DND-41 (cell line): ENCODE measurements at regions not wholly inside any gene's neighbourhood (a gene's known extent, or its start where the extent isn't known, plus 50 kb on each side); places are given as distances from the start of the nearest gene placed in this dataset.

Experiments
- ATAC-seq: fragments of 200-7000 bp; cut with Tn5 transposase; 3 replicates; pipeline ENCODE4 v1.9.1; 2021; ENCODE audit warnings: low read depth; ENCODE audit not compliant: insufficient read depth
- DNase-seq: peaks from one replicate; pipeline ENCODE4 v3.0.0-alpha.2; 2020
- H2AFZ ChIP-seq: 2 replicates; pipeline ENCODE4 v1.6.0; 2012; ENCODE audit warnings: low read depth, low read length
- H3K27ac ChIP-seq: 2 replicates; pipeline ENCODE4 v1.5.1; 2012; ENCODE audit warnings: low read length, inconsistent platforms
- H3K27me3 ChIP-seq: fragments of 200-600 bp; sonication (generic); 2 replicates; pipeline ENCODE4 v1.6.0; 2012; ENCODE audit warnings: low read length, mild to moderate bottlenecking, inconsistent platforms; ENCODE audit not compliant: insufficient read depth, poor library complexity
- H3K36me3 ChIP-seq: 2 replicates; pipeline ENCODE4 v1.5.1; 2012; ENCODE audit warnings: low read length, inconsistent platforms; ENCODE audit not compliant: insufficient read depth
- H3K4me1 ChIP-seq: 2 replicates; pipeline ENCODE4 v1.5.1; 2012; ENCODE audit warnings: mild to moderate bottlenecking, low read length; ENCODE audit not compliant: insufficient read depth
- H3K4me2 ChIP-seq: 2 replicates; pipeline ENCODE4 v1.6.0; 2012; ENCODE audit warnings: mild to moderate bottlenecking, moderate library complexity, low read length, inconsistent platforms; ENCODE audit not compliant: insufficient read depth
- H3K4me3 ChIP-seq, 2 experiments: fragments of 200-600 bp in 1 of 2; shearing (Covaris generic) in 1 of 2; 2 replicates each; pipeline ENCODE4 v1.5.1; 2012 to 2016; ENCODE audit warnings: inconsistent platforms in 2 of 2, low read length in 2 of 2, mild to moderate bottlenecking in 2 of 2, low read depth in 1 of 2, moderate library complexity in 1 of 2
- H3K79me2 ChIP-seq: 2 replicates; pipeline ENCODE4 v1.6.0; 2012; ENCODE audit warnings: low read length, inconsistent platforms; ENCODE audit not compliant: insufficient read depth
- H3K9ac ChIP-seq: 2 replicates; pipeline ENCODE4 v1.6.0; 2012; ENCODE audit warnings: low read depth, mild to moderate bottlenecking, inconsistent platforms, low read length, moderate library complexity
- H3K9me3 ChIP-seq: 2 replicates; pipeline ENCODE4 v1.5.1; 2012; ENCODE audit warnings: low read length, moderate library complexity, mild to moderate bottlenecking, inconsistent platforms; ENCODE audit not compliant: insufficient read depth, severe bottlenecking
- H4K20me1 ChIP-seq: 2 replicates; pipeline ENCODE4 v1.6.0; 2012; ENCODE audit warnings: low read length; ENCODE audit not compliant: insufficient read depth
- EZH2 ChIP-seq: IDR thresholded peaks from 3 replicates; pipeline ENCODE4 v1.6.1; 2012; ENCODE audit warnings: borderline replicate concordance, low read depth, mild to moderate bottlenecking, moderate library complexity, low read length, inconsistent platforms; ENCODE audit not compliant: severe bottlenecking
- TF ChIP-seq, protein P1 (sequence below): IDR thresholded peaks from 2 replicates; pipeline ENCODE4 v1.5.1; 2012; ENCODE audit warnings: borderline replicate concordance, low read length, moderate library complexity, mild to moderate bottlenecking; ENCODE audit not compliant: poor library complexity, severe bottlenecking; ENCODE audit errors: extremely low read depth

DNA sequence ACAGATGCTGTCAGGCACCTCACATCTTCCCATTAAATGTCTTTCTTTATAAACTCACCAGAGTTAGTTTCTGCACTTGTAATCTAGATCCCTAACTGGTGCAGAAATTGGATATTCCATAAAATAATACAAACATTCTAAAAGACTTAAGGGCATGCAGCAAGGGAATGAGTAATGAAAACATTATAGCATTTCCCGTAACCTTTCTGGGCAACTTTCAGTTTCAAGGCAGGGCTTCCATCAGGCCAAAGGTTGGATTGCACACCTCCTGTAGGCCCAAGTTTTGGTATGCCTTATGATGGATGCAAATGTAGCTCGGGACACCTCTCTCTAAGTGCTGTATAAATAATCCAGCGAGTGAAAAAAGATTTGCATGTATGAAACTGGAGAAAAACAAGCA is 129.9 kb upstream of the LYZL2 start:
- DNase-seq = no peak
- H3K4me3 ChIP-seq = no peak overlapping the region
- no peak for ATAC-seq

DNA sequence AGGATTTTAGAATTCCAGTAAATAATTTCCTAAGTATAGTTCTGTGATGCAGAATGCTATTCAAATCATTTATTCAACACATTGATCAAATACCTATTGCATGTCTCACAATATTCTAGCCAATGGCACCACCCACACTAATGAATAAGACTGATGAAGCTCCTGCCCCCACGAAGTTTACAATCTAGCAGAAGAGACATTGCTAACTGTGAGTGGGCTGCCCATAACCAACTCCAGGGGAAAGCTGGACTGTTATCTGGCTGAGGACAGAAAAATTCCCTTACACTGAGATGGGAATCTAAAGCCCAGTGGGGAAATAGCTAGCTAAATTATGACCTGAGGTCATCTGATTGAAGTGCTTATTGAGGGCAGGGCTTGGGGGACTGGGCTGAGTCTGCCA is 128.8 kb upstream of the LYZL2 start:
- Histone ChIP-seq H3K4me3 (no peak overlapping the region), H3K4me1 (no peaks in the 10 kb centered on the region), H4K20me1 (no peaks in the 10 kb centered on the region), H3K27ac (no peak overlapping the region), H3K36me3 (no peaks in the 10 kb centered on the region), H3K9me3 (no peaks in the 10 kb centered on the region), H2AFZ (no peak overlapping the region), H3K4me2 (no peak overlapping the region), H3K79me2 (no peaks in the 10 kb centered on the region), H3K27me3 (no peaks in the 10 kb centered on the region), H3K9ac (no peak overlapping the region)
- no peak for DNase-seq
- TF ChIP-seq EZH2 = no peak
- TF ChIP-seq, protein P1, sequence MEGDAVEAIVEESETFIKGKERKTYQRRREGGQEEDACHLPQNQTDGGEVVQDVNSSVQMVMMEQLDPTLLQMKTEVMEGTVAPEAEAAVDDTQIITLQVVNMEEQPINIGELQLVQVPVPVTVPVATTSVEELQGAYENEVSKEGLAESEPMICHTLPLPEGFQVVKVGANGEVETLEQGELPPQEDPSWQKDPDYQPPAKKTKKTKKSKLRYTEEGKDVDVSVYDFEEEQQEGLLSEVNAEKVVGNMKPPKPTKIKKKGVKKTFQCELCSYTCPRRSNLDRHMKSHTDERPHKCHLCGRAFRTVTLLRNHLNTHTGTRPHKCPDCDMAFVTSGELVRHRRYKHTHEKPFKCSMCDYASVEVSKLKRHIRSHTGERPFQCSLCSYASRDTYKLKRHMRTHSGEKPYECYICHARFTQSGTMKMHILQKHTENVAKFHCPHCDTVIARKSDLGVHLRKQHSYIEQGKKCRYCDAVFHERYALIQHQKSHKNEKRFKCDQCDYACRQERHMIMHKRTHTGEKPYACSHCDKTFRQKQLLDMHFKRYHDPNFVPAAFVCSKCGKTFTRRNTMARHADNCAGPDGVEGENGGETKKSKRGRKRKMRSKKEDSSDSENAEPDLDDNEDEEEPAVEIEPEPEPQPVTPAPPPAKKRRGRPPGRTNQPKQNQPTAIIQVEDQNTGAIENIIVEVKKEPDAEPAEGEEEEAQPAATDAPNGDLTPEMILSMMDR = no peak
- no peak for ATAC-seq

More for the DNA sequence above, 129.9 kb upstream of the LYZL2 start:
- Histone ChIP-seq H3K4me1 (no peaks in the 10 kb centered on the region), H3K9ac (no peak overlapping the region), H3K79me2 (no peaks in the 10 kb centered on the region), H3K27ac (no peak overlapping the region), H3K27me3 (no peaks in the 10 kb centered on the region), H3K36me3 (no peaks in the 10 kb centered on the region), H2AFZ (no peak overlapping the region), H4K20me1 (no peaks in the 10 kb centered on the region), H3K9me3 (no peaks in the 10 kb centered on the region), H3K4me2 (no peak overlapping the region)
- no peak for TF ChIP-seq EZH2
- TF ChIP-seq, protein P1 = no peak

DNA sequence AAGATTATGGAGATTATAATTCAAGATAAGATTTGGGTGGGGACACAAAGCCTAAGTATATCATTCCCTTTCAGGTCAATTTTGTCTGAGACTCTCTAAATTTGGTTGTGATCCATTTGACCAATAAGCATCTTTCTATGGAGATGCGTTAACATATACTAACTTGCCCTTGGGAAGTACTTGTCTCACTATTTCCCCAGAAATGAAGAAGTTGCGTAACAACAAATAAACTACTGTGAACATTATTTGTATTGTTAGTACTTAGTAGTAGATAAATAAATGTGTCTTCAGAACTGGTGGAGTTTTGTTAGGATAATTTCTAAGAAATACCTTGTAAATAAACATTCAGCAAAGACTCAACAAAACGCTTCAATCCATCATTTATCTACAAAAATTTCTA is 127.3 kb upstream of the LYZL2 start:
- Histone ChIP-seq H3K9ac (no peak overlapping the region), H3K4me2 (no peak overlapping the region), H3K36me3 (no peaks in the 10 kb centered on the region), H3K27me3 (no peaks in the 10 kb centered on the region), H3K9me3 (no peaks in the 10 kb centered on the region), H3K79me2 (no peaks in the 10 kb centered on the region), H3K4me1 (no peaks in the 10 kb centered on the region), H2AFZ (no peak overlapping the region), H4K20me1 (no peaks in the 10 kb centered on the region; the same call in 1 of the 2 replicates), H3K27ac (no peak overlapping the region), H3K4me3 (no peak overlapping the region)
- TF ChIP-seq EZH2 = no peak
- TF ChIP-seq, protein P1 = no peak
- DNase-seq = no peak
- no peak for ATAC-seq

DNA sequence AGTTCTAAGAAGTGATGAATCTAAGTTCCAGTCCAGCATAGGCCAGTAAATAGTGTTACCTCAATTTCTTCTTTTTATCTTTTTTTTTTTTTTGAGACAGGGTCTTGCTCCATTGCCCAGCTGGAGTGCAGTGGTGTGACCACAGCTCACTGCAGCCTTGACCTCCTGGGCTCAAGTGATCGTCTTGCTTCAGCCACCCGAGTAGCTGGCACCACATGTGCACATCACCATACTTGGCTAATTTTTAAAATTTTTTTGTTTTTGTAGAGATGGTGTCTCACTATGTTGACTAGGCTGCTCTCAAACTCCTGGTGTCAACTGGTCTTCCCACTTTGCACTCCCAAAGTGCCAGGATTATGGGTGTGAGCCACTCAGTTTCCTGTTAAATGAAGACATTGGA is 126.6 kb upstream of the LYZL2 start:
- no peak overlapping the region for H3K27ac ChIP-seq
- TF ChIP-seq EZH2 = no peak
- TF ChIP-seq, protein P1 = no peak
- H3K4me1 ChIP-seq = no peaks in the 10 kb centered on the region

More for the DNA sequence above, 126.6 kb upstream of the LYZL2 start:
- Histone ChIP-seq H3K9me3 (no peaks in the 10 kb centered on the region), H3K27me3 (no peaks in the 10 kb centered on the region), H2AFZ (no peak overlapping the region), H3K4me3 (no peak overlapping the region), H4K20me1 (no peaks in the 10 kb centered on the region; the same call in 1 of the 2 replicates), H3K79me2 (no peaks in the 10 kb centered on the region), H3K36me3 (no peaks in the 10 kb centered on the region), H3K9ac (no peak overlapping the region), H3K4me2 (no peak overlapping the region)
- ATAC-seq = no peak
- no peak for DNase-seq
